Loucy (cell line): ENCODE measurements at regions not wholly inside any gene's neighbourhood (a gene's known extent, or its start where the extent isn't known, plus 50 kb on each side); places are given as distances from the start of the nearest gene placed in this dataset.

Source experiments
- CTCF ChIP-seq: fragments of 200-600 bp; sonication (generic); conservative IDR thresholded peaks from 2 replicates; pipeline ENCODE4 v1.5.1; 2014; ENCODE audit warnings: mild to moderate bottlenecking, antibody characterized with exemption, low read length
- EZH2phosphoT487 ChIP-seq: fragments of 200-600 bp; IDR thresholded peaks from 2 replicates; pipeline ENCODE4 v1.6.1; 2018; ENCODE audit warnings: antibody characterized with exemption, mild to moderate bottlenecking, moderate library complexity, borderline replicate concordance

- TF ChIP-seq CTCF (no peak), EZH2phosphoT487 (no peak)
Measured at GRCh38 chr17:59456923-59457615, 108.3 kb upstream of the DHX40 start.
